GM21515 (cell line): ENCODE measurements at regions not wholly inside any gene's neighbourhood (a gene's known extent, or its start where the extent isn't known, plus 50 kb on each side); places are given as distances from the start of the nearest gene placed in this dataset.
"Not testable (repeated sequence)": the region's sequence is repeated elsewhere in the genome, so short reads cannot be mapped to it uniquely, and the experiment has no call there.

Experiments
- ATAC-seq: cut with Tn5 transposase; IDR thresholded peaks from one replicate; pipeline ENCODE4 v1.9.1; 2021; ENCODE audit not compliant: unreplicated experiment

- no peak for ATAC-seq
These were observed 1185.7 kb upstream of the TSPY4 start for GRCh38 chrY:8151561-8151960.

GRCh38 chrY:8128578-8128977 lies 1208.7 kb upstream of the TSPY4 start:
- no peak for ATAC-seq

DNA sequence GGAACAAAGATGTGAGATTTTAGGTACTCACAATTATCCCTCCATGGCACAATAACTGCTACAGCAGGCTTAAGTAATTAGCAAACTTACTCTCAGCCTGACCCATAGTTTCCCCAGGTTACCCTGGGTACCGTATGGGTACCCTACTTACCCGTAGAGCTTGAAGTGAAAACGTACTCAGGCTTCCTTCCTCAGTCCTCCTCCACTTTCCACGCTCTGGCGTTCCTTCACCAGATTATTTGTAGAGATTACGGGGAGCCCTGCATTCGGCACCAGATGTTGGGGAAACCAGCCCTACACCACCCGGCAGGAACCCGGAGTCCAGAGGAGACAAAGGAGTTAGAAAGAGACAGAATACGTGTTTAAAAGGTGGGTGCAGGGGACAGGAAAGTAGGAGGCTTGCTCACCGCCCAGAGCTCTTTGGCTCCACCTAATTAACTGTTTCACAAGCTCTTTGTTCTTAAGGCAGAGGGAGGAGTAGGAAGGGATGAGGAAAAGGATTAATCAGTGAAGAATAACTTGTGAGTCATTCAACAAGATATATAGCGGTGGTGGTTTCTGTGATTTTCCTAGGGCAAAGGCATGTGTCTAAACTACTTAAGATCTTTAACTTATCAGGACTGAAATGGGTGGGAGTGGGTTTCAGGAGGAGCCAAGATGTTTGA lies 1211.2 kb upstream of the TSPY4 start:
- ATAC-seq, result no peak

- ATAC-seq, result no peak
These were observed 1210.3 kb upstream of the AMELY start for GRCh38 chrY:8121825-8122224.

- no peak for ATAC-seq
These were observed 1182.9 kb upstream of the AMELY start for GRCh38 chrY:8094429-8094828.

DNA sequence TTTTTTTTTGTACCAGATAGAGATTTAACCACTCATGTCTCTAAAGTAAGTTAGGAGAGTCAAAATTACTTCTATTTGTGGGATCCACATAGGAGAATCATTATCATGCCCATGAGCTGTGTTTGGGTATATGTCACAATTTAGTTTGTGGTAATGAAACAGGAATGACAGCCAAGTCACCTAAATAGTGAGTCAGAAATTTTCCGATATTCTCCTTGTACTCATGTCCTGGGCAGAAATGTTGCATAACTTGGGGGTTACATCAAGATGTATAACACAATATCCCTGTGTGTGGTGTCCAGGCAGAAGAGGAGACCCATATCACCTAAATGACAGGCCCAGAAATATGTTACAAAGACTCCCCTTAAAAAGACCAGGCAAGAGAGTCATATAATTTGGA lies 1181.4 kb upstream of the AMELY start:
- no peak for ATAC-seq

GRCh38 chrY:8085925-8086324 lies 1174.4 kb upstream of the AMELY start:
- no peak for ATAC-seq

DNA sequence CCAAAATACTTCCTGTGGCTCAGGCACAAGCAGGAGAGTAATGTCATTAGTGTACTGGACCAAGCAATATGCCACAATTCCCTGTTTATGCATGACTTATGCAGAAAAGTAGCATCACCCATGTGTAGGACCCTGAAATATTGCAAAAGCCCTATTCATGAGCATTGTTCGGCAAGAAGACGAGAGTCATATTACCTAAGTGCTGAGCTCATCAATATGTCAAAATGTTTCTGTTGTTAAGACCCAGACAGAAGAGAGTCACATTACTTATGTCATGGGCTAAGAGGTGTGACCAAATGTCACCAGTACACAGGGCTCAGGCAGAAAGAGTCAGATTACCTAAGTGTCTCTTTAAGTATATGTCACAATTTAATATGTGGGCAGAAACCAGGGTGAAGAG lies 1172.6 kb upstream of the AMELY start:
- ATAC-seq, result no peak

DNA sequence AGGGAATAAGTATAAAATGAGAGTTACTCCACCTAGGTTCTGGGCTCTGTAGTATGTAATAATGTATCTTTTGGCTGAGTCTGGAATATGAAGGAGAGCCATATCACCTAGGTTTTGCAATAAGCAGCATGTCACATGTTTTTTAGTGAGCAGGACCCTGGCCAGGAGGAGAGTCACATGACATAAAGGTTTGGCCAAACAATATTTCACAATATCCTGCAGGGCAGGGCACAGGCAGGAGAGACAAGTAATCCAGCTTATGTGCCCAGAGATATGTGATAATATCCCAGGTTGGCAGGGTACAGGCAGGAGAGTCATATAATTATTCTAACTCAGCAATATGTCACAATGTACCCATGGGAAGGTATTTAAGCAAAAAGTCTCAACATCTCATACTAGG lies 1169.6 kb upstream of the AMELY start:
- no peak for ATAC-seq

DNA sequence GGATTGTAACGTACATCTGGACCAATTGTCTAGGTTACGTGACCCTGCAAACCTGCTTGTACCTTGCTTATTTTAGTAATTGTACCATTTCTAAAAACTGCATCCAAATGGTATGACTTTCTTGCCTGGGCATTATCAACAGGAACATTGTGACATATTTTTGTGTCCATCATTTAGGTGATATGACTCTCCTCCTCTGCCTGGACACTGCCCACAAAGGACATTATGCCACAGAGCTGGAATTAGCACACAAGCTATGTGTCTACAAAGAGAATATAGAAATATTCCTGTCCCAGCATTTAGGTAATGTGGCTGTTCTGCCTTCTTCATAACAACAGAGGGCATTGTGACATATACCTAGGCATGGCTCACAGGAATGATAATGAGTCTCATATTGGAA lies 1153.7 kb upstream of the AMELY start:
- no peak for ATAC-seq

GRCh38 chrY:8064500-8064899 lies 1152.9 kb upstream of the AMELY start:
- ATAC-seq, result no peak

GRCh38 chrY:8063973-8064372 lies 1152.4 kb upstream of the AMELY start:
- no peak for ATAC-seq

GRCh38 chrY:8058613-8059012 lies 1147.1 kb upstream of the AMELY start:
- ATAC-seq, result no peak

DNA sequence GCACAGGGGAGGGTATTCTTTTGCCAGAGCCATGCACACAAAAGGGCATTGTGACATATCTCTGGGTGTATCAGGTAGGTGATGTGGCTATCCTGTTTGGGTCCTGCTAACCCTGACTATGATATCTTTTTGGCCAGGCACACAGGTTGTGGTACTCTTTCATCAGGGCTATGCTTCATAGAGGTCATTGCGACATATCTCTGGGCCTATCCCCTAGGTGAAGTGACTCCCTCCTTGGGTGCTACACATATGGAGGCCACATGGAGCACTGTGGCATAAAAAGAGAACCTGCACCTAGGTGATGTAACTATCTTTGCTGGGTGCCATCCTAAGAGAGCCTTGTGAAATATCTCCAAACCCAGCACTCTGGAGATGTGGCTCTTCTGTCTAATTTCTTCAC lies 1139.8 kb upstream of the AMELY start:
- no peak for ATAC-seq

DNA sequence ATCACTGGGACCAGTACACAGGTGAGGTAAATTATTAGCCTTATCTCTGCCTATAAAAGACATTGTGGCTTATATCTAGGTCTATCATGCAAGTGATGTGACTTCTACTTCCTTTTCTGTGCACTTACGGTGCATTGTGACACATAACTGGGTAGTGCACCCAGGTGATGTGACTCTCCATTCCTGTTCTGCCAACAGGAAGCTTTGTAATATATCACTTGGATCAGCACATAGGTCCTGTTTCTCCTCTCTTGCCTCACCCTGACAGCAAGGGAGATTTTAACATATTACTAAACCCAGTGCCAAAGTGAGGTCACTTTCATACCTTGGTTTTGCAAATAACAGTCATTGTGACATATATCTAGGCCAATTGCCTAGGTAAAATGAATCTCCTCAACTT lies 1129.7 kb upstream of the AMELY start:
- ATAC-seq, result no peak

GRCh38 chrY:8036563-8036962 lies 1125.0 kb upstream of the AMELY start:
- no peak for ATAC-seq

DNA sequence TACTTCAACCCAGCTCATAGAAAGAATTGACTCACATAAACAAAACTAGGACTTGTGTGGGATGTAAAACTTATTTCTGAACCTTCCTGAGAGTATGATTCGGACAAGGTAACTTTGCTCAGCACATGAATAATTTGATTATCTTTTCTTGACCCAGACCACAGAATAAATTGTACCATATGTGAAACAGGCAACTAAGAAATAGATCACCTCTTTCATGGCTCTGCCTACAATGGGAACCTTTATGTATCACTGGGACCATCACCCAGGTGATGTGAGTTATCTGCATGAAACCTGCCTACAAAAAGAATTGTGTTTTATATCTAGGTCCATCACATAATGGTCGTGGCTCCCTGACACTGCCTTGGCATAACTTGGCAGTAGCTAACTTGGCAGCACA lies 1124.1 kb upstream of the AMELY start:
- ATAC-seq, result no peak

DNA sequence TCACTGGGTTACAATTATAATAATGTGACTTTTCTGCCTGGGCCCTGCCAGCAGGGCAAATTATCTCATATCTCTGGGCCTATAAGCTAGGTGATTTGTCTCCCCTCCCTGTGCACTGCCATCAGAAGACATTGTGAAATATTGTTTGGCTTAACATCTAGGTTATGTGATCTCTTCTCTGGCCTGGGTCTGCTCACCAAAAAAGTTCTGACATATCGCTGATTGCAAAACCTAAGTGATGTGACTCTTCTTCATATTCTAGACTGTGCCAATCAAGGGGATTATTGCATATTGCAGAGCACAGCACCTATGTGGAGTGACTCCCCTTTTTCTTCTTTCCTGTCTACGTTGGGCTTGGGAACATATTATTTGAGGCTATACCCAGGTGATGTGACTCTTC lies 1123.1 kb upstream of the AMELY start:
- no peak for ATAC-seq

- no peak for ATAC-seq
These were observed 1121.6 kb upstream of the AMELY start for GRCh38 chrY:8033200-8033599.

GRCh38 chrY:8020540-8020939 lies 1109.0 kb upstream of the AMELY start:
- no peak for ATAC-seq

DNA sequence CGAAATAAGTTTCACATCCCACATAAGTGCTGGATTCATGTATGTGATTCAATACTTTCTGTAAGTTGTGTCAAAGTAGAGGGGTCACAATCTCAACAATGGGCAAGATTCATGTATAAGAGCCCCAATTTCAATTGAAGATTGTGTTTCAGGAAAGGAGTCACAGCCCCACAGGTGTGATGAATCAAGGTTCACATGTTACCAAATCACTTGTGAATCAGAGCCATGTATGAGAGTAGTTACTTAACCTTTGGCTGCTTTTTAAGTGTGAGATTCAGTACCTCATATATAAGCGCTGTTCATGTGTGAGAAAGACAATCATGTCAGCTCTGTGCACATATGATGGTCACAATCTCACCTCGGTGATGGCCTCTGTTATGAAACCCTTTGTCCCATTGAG lies 1100.0 kb upstream of the AMELY start:
- ATAC-seq, result no peak

DNA sequence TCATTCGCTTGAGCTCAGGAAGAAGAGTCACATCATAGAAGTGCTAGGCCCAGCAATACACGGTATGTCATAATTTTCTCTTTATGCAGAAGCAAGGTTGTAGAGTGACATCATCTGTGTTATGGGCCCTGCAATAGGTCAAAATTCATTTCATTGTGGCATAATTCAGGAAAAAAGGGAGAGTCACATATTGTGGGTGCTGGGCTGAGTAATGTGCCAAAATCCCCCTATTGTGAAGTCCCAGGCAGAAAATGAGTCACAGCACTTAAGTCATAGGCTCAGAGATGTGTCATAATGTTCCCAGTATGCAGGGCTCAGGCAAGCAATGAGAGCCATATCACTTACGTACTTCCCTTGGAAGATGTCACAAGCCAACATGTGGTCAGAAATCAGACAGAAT lies 1092.6 kb upstream of the AMELY start:
- no peak for ATAC-seq

- ATAC-seq, result no peak
These were observed 1085.2 kb upstream of the AMELY start for GRCh38 chrY:7996726-7997125.

- ATAC-seq, result not testable (repeated sequence)
These were observed 1083.2 kb upstream of the AMELY start for GRCh38 chrY:7994781-7995180.
